ENCODE measurements at regions not wholly inside any gene's neighbourhood (a gene's known extent, or its start where the extent isn't known, plus 50 kb on each side); places are given as distances from the start of the nearest gene placed in this dataset.
A peak's percentile ranks its signal among the peaks of the same experiment; 100 is the strongest.
"Not testable (repeated sequence)": the region's sequence is repeated elsewhere in the genome, so short reads cannot be mapped to it uniquely, and the experiment has no call there.

DNA sequence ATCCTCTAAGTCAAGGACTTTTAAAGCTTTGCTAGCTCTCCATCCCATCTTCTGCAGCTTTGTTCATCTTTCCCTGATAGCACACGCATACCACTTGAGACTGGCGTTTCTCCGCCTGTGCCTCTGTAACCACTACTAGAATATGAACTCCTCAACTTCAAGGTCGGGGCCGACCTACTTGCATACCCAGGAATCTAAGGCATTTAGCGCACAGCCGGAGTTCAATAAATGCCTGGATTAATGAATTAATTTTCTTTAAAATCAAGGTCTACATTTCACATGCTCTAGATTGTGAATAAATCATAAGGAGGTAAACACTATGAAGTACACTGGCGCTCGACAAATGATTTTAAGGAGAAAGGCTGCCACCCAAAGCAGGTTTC is 89.3 kb downstream of the HNRNPD start:
- peak overlapping the region; percentile 10 to 78 (median 75) for H3K27ac ChIP-seq
- H3K27me3 ChIP-seq, result no peaks in the 10 kb centered on the region
- intact Hi-C loops (cut with DNase I; ENCODE audit: low total_unique reads), result loop anchor here (10.0 kb wide), 1 partner anchor 60 kb away; no protein-coding TSS in a partner anchor
- H3K4me3 ChIP-seq, result peak overlapping the region; percentile 42 to 48 (median 44)
- no peaks in the 10 kb centered on the region for H3K36me3 ChIP-seq
- 3 to 5% (median 4%) methylated on average over 9 of the region's 9 CpGs for WGBS, 5 donors
- peaks cover 6 to 27% (median 17%) of the 10 kb centered on the region in 4 donors for H3K4me1 ChIP-seq
- no peaks in the 10 kb centered on the region for H3K9me3 ChIP-seq
- DNase-seq, result no peak
- TF ChIP-seq EP300 (IDR thresholded peaks at IDR 0.05) (no peak), POLR2A (IDR thresholded peaks at IDR 0.05) (no peak), POLR2AphosphoS5 (IDR thresholded peaks at IDR 0.05) (no peak)
- TF ChIP-seq, protein P1, sequence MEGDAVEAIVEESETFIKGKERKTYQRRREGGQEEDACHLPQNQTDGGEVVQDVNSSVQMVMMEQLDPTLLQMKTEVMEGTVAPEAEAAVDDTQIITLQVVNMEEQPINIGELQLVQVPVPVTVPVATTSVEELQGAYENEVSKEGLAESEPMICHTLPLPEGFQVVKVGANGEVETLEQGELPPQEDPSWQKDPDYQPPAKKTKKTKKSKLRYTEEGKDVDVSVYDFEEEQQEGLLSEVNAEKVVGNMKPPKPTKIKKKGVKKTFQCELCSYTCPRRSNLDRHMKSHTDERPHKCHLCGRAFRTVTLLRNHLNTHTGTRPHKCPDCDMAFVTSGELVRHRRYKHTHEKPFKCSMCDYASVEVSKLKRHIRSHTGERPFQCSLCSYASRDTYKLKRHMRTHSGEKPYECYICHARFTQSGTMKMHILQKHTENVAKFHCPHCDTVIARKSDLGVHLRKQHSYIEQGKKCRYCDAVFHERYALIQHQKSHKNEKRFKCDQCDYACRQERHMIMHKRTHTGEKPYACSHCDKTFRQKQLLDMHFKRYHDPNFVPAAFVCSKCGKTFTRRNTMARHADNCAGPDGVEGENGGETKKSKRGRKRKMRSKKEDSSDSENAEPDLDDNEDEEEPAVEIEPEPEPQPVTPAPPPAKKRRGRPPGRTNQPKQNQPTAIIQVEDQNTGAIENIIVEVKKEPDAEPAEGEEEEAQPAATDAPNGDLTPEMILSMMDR (IDR thresholded peaks at IDR 0.05), result no peak

DNA sequence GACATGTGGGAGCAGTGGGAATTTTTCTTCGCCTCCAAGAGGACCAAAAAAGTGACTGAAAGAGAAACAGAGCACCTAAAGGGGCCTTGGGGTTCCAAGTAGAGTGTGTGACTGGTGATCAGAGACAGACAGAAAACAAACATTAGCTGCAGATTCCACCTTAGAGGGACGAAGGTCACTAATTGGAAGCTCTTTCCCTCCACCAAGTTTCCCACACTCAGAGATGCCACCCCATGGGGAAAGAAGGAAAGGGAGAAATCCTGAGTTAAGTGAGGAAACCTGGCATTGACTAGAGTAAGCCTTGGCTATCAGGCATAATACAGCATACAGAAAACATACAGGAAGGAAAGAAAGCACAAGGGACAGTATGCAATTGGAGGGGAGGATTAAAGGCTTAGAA is 90.9 kb downstream of the HNRNPD start:
- Histone ChIP-seq H3K27me3 (no peaks in the 10 kb centered on the region), H3K36me3 (no peaks in the 10 kb centered on the region), H3K4me3 (no peak overlapping the region), H3K4me1 (peaks cover 6 to 27% (median 17%) of the 10 kb centered on the region in 4 donors), H3K9me3 (no peaks in the 10 kb centered on the region), H3K27ac (peak overlapping the region in 2 of 5 donors; percentile 23 to 35)
- TF ChIP-seq, protein P1 (IDR thresholded peaks at IDR 0.05), result no peak
- TF ChIP-seq EP300 (IDR thresholded peaks at IDR 0.05) (no peak), POLR2A (IDR thresholded peaks at IDR 0.05) (no peak), POLR2AphosphoS5 (IDR thresholded peaks at IDR 0.05) (no peak)
- intact Hi-C loops (cut with DNase I; ENCODE audit: low total_unique reads), result loop anchor here (10.0 kb wide), 1 partner anchor 62 kb away; no protein-coding TSS in a partner anchor
- 40 to 61% (median 57%) methylated on average over 2 of the region's 2 CpGs for WGBS, 5 donors
- peak in 1 of 2 donors; percentile 8 for DNase-seq

DNA sequence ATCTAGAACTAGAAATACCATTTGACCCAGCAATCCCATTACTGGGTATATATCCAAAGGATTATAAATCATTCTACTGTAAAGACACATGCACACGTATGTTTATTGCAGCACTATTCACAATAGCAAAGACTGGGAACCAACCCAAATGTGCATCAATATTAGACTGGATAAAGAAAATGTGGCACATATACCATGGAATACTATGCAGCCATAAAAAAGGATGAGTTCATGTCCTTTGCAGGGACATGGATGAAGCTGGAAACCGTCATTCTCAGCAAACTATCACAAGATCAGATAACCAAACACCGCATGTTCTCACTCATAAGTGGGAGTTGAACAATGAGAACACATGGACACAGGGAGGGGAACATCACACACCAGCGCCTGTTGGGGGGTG is 94.2 kb downstream of the HNRNPD start:
- peaks cover 0 to 18% (median 12%) of the 10 kb centered on the region in 4 donors for H3K4me1 ChIP-seq
- H3K36me3 ChIP-seq; H3K9me3 ChIP-seq; H3K4me3 ChIP-seq; DNase-seq; H3K27ac ChIP-seq; H3K27me3 ChIP-seq; intact Hi-C loops (cut with DNase I; ENCODE audit: low total_unique reads): not testable (repeated sequence)
- WGBS, 5 donors, result 83 to 94% (median 91%) methylated on average over 4 of the region's 4 CpGs

DNA sequence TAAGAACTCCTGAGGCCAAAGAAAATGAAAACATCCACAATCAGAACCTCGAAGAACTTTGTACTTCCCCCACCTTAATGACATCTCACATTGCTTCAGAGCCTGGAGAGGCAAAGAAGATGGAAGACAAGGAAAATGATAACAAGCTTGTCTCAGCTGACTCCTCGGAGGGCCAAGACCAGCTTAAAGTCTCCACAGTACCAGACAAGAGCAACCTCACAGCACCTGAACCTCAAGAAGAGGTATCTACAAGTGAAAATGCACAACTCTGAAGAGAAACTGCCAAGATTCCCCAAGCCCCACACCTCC is 97.5 kb downstream of the HNRNPD start:
- DNase-seq, result no peak
- H3K27ac ChIP-seq, result no peak overlapping the region

More for the DNA sequence above, 97.5 kb downstream of the HNRNPD start:
- Histone ChIP-seq H3K4me3 (no peak overlapping the region), H3K27me3 (no peaks in the 10 kb centered on the region), H3K9me3 (no peaks in the 10 kb centered on the region), H3K36me3 (no peaks in the 10 kb centered on the region), H3K4me1 (peaks cover 0 to 12% (median 0%) of the 10 kb centered on the region in 4 donors)
- 77 to 91% (median 81%) methylated on average over 2 of the region's 2 CpGs for WGBS, 5 donors
- intact Hi-C loops (cut with DNase I; ENCODE audit: low total_unique reads), result no loop called here
- no peak for TF ChIP-seq POLR2AphosphoS5 (IDR thresholded peaks at IDR 0.05)
- TF ChIP-seq, protein P1 (IDR thresholded peaks at IDR 0.05), result no peak
- TF ChIP-seq EP300 (IDR thresholded peaks at IDR 0.05), result no peak
- TF ChIP-seq POLR2A (IDR thresholded peaks at IDR 0.05), result no peak
